HG02759 (cell line): ENCODE measurements at regions not wholly inside any gene's neighbourhood (a gene's known extent, or its start where the extent isn't known, plus 50 kb on each side); places are given as distances from the start of the nearest gene placed in this dataset.

Experiments used
- ATAC-seq: cut with Tn5 transposase; IDR thresholded peaks from one replicate; pipeline ENCODE4 v1.9.1; 2021; ENCODE audit warnings: mild to moderate bottlenecking, moderate library complexity; ENCODE audit not compliant: unreplicated experiment

DNA sequence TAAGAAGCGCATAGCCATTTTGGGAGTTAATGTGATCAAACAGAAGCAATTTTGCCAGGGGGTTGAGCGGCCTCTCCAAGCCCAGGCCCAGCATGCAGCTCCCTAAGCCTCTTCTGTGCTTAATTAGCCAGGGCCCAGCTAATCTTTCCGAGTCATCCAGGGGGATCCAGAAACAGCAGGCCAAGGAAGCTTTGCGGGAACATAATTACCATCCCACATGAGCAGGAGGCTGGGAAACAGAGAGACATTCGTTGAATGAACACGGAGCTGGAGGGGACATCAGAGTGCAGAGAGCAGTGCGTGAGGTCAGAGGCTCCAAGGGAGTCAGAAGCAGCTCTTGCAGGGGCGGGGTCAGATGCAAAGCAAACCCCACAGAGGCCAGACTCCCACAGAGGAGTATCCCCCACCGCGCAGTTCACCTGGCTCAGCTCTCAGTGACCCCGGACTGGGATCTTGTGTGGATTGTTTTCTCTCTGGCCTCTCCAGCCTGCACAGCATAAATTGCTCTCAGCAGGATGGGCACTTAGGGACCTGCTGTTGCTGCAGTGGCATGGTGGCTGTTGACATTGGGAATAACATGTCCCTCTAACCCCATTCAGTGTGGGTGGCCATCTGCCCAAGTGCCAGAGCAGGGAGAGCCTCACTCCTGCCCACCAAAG is 657.4 kb downstream of the AJAP1 start:
- no peak for ATAC-seq

DNA sequence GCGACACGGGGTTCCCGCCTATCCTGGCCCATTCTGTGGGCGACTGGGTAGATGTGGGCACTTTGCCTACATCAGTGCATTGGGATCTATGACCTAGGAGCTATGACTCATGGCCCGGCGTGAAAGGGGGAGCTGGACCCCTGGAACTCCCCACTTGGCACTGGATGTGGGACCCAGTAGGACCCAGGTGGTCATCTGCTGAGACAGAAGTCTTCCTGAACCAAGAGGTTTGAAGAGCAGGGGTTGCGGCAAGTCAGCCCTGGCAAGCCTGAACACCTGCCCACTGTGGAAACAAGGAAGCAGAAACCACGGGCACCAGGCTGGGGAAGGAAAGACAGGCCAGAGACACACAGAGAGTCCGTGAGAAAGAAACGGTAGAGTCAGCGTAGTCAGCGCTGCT is 656.7 kb downstream of the AJAP1 start:
- ATAC-seq: no peak

DNA sequence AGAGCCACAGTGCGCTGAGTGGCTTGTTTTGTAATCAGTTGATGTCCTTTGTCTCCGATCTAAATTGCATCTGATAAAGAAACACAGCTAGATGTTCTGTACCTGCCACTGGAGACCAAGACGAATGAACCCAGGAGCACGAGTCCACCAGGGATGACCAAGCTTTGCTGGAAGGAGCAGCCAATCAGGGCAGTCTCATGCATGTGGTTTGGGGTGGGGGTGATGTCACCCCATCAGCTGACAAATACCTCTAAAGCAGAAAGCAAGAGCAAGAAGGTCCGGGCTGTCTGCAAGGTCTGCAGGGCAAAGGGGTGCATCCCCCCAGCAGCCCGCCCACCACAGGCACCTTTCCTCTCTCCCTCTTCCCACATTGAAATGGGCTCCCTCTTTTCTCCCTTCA is 653.8 kb downstream of the AJAP1 start:
- ATAC-seq: no peak

DNA sequence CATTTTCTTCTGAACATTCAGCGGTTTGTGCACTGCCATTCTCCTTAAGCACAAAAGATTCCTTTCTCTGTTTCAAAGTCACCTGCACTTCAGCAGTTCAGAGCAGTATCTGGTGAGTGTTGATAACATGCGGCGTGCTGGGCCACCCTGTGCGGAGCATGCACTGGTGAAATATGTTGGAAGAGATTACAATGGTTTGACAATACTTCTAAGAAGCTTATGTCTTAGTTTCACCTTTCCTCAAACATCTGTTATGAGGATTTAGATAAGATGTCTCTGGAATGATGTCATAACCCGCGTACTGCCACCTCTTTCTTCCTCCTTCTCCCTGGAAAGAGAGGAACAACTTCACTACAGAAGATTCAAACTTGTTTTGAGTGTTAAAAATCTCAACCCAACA is 650.3 kb downstream of the AJAP1 start:
- ATAC-seq: no peak

DNA sequence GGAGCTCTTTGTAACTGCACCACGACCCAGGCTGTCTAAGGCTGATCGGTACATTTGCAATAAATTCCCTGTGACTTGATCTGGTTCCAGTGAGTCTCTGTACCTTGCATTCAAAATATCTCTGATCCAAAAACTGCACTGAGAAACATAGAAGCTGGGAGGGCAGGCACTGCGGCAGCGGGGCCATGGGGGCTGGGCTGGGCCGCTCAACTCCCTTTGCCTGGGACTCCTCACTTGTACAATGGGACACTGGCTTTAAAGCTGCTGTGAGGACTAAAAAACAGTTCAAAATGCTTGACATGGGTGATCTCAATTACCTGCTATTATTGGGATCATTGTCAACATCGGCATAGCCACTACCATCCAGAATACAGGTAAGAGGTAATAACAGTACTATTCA is 644.0 kb downstream of the AJAP1 start:
- no peak for ATAC-seq

DNA sequence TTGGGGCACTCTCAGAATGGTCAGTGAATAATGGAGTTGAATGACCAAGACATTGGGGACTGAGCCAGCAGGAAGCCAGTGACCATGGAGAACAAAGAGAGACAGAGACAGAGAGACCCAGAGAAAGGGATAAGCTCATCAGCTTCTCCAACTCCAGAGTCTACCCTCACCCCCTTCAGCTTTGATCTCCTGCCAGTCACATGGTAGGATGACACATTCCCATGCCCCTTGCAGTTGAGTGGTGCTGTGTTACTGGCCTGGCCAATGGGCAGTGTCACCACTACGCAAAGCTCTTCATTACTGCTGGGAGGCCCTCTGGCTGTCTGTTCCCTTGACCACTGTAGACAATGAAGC is 643.5 kb downstream of the AJAP1 start:
- ATAC-seq: no peak

DNA sequence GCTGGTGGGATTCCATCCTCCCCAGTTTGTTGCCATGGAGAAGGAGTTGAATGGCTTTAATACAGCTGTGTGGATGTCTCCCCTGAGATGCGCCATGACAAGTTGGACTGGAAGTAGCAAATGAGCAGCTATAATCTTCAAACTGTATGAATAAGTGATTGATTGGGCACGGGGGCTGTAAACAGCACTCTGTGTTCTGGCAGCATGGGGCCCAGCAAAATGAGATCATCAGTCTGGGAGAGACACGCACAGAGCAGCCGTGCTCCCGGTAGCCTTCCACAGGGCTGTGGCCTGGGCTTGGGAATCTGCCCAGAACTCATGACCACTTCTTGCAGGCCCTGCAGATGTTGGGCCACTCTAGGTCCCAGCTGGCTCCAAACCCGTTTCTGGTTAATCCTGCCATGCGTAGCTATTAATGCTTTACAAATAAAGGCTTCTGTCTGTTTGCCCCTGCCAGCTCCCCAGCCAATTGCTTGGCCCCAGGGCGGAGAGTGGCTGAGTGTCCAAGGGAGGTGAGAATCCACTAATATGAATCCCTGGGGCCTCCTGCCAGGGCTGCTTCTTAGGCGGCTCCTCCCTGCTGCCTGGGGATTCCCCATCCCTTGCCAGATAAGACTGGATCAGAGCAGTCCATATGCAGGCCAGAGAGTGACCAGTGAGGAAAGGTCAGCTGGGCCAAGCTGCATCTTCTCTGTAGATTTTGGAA is 642.9 kb downstream of the AJAP1 start:
- ATAC-seq: no peak

DNA sequence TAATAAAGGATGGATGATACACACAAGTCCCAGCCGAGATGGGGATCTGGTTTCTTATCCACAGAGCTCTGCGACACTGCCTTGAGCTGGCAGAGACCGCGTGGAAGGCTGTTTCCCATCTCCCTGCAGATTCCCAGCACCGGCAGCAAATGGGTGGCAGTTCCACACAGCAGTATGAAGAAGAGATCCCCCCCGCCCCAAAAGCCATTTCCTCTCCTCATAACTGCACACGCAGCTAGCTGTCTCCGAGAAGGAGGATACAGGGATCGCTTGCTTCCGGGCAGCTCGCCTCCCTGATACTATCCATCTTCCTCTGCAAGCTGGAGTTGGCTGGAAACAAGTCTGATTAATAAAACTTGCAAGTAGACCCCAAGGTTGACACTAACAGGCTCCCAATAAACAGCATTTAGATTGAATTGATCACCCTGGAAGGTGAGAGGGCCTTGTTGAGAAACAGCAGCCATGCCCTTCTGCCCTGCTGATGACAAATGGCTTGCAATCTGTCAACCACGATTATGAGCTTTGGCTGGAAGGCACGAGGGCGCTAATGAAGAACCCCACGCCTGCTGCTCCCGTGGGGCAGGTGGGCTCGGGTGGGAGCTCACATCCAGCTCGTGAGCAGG is 642.3 kb downstream of the AJAP1 start:
- no peak for ATAC-seq

DNA sequence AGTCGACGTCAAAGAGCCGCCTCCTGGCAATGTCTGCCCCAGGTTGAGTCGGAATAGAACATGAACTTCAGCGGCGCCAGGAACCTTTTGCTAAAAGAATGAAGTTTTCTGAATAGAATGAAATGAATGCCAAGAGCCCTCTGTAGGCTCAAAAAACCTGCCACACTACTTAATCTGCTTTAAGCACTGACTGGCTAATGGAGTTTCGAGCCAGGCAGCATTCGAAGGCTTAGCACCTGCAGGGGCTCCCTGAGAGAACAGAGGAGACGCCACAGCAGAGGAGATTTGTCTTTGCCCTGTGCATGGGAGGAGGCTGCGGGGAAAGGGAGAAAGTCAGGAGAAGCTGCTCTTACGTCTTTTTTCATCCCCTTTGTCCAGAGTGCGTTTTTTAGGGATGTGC is 641.7 kb downstream of the AJAP1 start:
- ATAC-seq: no peak

DNA sequence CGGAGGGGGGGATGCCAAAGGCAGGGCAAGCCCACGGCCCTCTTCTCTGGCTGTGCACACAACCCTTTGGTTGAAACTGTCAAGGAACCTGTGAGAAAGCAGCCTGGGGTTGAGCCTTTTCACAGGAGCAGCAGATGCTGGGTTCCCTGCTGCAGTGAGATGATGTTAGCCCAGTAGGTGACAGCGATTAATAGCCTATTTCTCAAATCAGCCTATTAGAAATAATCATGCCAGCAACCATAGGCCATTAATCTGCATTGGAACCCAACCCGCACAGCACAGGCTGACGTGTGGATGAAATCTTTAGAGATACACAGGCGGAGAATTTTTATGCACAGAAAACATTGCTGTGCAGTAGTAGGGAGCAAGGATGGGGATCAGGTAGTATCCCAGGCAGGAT is 637.5 kb downstream of the AJAP1 start:
- ATAC-seq: no peak

DNA sequence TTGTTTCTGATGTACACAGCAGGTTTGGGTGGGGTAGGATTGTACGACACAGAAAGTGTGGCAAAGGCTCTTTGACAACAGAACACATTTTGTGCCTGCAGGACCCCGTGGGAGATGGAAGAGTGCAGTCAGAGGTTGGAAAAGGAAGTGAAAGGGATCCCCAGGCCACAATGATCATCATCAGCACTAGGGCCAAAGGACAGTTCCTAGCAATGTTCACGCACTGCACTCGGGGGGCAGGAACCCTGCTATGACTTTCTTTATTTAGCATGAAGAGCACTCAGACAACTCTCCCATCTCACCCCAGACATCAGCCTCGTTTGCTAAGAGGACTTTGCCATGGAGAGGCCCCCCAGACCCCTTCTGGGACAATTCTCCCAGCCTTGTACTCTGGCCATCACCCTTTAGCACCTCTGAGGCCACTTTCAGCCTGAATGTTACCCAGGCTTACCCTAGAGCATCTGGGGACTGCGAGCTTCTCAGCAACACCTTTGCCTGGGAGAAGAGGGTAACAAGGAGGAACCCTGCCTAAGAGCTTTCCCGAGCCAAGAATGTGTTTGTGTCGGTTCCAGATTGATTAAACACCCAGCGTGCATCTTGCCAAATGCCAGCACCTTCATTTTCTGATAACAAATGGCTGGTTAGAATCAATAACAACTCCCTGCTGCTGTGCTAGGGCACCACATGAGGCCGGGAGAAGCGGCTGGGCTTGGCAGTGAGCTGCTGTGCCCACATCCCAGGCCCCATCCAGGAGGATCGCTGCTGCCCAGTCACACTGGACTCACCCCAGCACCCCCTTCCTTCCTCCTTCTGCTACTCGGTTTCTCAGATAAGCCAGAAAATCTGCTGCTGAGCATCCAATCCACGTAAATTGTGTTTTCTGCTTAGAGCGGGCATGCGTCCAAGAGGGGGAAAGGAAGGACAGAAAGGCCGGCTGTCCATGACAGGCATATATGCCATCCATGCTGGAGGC is 633.1 kb downstream of the AJAP1 start:
- ATAC-seq: no peak

DNA sequence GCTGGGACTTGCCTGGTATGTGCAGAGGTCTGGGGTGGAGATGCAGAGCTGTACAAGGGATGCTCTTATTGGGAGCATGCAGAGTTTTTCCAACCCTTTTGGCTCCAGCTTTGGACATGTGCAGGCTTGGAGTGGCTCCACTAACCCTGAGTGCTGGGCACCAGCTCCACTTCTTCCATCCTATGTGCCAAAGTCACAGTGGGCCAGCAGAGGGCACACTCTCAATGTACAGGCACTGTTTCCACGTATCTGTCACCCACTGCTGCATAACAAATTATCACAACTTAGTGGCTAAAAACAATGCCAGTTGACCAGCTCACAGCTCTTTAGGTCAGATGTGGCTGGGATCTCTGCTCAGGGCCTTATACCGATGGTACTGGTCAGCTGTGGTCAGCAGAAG is 631.8 kb downstream of the AJAP1 start:
- ATAC-seq: no peak

DNA sequence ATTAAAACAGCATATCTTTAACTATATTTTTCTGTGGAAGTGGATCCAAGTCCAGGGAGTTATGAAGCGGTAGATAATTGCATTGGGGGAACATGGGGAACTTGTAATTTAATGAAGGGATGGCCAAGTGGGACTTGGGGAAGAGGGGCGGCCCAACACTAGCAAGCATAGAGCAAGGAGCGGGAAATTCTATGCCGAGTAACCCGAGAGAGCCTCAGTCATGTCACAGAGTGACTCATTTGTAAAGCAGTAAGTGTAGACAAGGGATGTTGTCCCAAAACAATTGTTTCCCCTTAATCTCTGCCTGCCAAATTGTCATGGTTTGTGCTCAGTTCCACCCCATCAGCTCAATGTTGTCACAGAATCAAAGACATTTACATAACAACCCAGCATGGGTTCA is 620.1 kb downstream of the AJAP1 start:
- ATAC-seq: no peak

DNA sequence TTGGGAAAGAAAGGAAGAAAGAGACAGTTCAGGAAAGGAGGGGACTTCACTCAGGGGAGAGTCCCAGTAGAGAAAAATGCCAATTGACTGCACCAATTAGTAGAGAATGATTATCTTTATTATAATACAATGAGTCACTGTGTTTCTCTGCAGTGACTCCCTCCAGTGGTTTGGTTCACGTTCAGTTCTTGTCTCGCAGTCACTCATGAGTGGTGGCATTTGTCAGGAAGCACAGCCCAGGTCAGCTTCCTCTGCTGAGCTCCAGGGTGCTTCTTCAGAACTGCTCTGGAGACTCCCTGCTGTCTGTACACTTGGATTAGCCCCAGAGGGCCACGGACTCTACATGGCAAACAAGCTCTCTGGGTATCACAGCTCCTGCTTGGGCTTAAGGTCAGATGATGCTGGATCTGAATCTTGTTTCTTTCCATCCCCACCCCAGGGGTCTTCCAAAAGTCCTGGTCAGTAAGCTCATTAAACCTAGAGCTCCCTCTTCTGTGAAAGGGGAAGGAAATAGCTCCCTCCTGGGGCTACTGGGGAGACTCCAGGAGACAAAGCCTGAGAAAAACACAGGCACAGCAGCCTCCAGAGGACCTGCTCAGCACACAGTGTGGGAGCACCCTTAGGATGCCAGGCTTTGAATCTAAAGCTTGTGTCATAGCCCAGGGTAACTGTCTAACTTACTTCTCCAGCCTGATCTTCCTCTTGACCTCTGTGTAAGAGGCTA is 619.0 kb downstream of the AJAP1 start:
- no peak for ATAC-seq

DNA sequence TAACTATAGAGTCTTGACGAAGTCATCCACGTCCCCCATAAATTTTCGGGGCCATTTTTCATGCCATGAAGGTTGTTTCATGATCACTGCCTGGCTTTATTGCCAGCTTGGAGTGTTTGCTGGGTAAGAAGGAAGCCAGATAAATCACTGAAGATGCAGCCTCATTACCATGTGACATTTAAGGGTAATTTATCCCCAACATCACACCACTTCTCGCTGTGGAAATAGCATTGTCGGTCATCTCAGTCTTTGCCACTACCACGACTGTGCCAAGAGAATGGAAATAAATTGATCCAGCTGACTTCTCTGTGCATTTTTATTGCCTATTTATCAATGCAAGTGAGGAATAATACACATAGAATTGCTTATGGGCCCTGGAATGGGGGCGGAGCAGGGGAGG is 617.9 kb downstream of the AJAP1 start:
- no peak for ATAC-seq

DNA sequence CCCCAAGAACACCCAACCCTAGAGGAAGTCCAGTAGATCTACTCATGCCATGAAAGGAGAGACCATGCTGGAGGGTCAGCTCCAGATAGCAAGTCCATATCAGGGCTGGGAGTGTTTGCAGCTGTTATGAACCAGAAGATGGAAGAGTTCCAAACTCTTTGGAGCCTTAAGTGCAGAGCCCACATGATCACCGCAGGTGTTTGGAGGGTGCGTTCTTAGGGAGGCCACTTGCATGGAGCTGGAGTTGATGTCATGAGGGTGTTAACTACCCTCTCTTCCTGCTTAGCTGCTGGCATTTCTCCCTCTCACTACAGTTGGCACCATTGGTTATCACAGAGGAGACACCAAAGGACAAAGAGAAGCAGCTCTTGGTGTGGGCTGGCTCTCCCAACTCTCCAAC is 616.9 kb downstream of the AJAP1 start:
- no peak for ATAC-seq

DNA sequence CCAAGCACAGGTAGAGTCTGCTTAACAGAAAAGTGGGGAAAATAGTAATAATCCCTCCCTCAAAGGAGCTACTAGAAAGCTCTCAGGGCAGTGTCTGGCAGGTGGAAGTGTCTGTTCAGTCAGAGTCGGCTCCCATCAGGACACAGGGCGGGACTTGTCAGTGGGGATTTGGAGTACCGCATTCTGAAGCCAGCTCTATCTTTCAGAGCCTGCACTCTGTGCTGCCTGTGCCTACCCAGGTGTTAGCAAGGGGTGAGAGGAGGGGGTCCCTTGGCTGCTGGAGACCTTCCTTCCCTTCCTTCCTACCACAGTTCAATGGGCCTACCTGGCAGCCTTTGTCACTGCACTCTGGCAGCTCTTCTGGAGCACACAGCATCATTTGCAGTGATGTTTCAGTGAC is 615.5 kb downstream of the AJAP1 start:
- ATAC-seq: no peak

DNA sequence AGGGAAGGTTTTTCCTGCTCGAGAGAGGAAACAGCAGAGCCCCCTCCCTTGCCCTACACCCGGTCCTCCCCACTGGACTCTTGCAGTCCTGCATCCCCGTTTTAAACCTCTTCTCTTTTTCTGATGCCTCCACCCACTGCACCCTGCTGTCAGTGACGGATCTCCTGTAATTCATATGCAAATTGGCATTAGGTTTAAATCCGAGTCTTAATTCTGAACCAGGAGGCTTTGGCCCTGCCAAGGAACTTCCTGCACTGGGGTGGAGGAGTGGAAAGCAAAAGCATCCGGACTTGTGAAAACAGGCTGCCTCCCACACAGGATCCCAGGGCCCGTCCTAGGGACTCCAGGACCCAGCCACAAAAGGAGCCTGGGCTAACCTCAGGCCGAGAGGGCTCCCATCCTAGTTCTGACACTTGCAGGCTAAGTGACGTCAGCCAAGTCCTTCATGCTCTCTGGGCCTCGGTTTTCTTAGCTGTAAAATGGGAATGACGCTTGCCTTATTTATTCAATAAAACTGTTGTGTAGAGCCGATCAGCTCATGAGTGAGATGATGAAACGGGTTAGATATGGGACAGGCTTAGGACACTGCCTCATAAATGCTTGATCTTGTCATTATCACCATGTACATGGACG is 613.3 kb downstream of the AJAP1 start:
- ATAC-seq: no peak

DNA sequence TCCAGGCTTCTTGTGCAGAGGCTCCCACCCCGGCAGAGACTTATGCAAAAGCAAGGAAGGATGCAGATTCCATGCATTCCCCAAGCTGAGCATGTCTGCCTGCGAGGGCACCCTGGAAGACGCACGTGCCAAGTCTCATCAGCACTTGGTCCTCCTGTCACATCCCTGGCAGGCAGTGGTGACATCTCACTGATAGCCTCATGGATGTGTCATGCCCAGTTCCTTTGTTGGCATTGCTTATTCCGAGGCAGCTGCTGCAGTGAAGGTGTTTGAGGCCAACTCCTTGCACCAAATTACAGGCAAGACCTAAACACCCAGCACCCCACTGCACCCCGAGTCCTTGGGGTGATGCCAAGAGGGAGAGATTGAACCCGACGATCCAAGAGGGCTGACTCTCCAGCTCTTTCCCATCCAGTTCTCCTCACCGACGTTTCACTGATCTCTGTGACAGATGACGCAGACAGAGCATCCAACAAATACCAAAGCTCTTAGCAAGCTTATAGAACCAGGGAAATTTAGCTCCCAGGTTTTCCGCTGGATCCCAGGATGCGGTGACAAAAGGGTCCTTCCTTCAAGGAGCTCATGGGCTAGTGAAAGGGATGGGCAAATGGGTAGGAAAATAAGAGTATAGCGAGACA is 611.1 kb downstream of the AJAP1 start:
- no peak for ATAC-seq

DNA sequence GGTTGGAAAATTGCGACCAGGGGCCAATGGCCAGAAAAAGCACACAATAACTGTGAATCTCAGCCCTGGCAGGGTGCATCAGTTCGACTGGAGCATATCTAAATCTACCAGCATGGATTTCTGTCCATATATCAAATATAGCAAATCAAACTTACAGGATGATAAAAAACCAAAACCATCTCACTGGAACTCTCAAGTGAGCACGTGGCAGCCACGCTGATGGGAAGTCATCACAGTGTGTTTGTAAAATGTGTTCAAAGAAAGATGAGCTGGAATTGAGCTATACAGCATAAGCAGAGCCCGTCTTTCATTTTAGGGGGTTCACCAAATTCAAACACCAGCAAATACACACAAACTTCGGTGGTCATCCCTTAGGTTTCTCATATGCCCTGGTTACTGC is 610.1 kb downstream of the AJAP1 start:
- no peak for ATAC-seq
